Stimulated activated CD8-positive, alpha-beta memory T cell treated with anti-CD3 and anti-CD28 coated beads, Interleukin-12 subunit alpha, Interleukin-12 subunit beta, amount 100 ng/mL, for 24 hours (primary cell): ENCODE measurements at regions not wholly inside any gene's neighbourhood (a gene's known extent, or its start where the extent isn't known, plus 50 kb on each side); places are given as distances from the start of the nearest gene placed in this dataset.

Experiments
- DNase-seq: peaks from one replicate; pipeline ENCODE4 v3.0.0-alpha.2; 2020; ENCODE audit errors: extremely low read depth

- DNase-seq = no peak
These were observed 204.3 kb upstream of the PLET1 start for GRCh38 chr11:112464949-112465348.

DNA sequence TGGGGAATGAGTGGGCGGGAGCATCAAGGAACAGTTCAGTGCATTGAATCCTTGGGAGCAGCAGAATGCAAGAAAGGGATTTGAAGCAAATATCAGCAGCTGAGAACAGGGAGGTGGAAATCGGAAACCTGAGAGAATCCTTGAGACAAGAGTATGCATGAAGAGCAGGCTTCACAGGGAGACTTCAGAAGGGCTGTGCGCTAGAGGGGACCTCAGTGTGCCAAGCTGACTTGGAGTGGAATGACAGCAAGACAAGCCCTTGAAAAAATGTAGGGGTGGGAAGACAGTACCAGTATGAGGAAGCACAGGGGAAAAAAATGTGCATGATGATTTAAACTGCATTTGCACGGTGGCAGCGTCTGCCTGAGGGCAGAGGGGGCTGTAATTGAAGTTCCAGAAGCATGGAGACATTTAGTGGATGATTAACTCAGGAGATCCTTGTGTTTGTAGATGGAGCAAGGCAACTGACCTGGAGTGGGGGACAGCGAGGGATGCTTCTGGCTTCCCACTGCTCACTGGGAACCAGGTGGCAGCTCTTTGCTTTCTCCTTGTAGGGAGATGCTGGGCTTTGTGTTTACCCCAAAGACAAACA, 204.9 kb upstream of the PLET1 start:
- no peak for DNase-seq

- no peak for DNase-seq
These were observed 207.1 kb upstream of the PLET1 start for GRCh38 chr11:112467721-112468120.

DNA sequence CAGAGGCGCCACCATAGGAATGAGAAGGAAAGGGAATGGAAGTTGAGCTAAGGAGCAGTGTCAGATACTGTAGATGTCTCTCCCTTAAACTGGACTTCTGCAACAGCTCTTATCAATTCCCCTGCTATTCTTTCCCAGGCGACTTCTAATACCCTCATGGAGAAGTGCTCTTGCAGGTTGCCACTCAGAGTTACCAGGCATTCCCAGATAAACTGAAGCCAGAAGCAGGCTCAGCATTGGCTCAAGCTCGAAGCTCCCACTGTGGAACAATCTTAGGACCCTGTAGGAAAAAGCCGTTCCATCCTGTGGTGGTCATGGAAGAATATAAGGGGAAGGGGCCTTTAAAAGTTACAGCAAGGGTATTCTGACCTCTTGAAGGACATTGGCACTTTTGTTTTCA, 208.7 kb upstream of the PLET1 start:
- DNase-seq = no peak

- no peak for DNase-seq
These were observed 209.7 kb upstream of the PLET1 start for GRCh38 chr11:112470355-112470754.

- no peak for DNase-seq
These were observed 211.1 kb upstream of the PLET1 start for GRCh38 chr11:112471731-112472130.

GRCh38 chr11:112477152-112477551, 216.5 kb upstream of the PLET1 start:
- DNase-seq = no peak

DNA sequence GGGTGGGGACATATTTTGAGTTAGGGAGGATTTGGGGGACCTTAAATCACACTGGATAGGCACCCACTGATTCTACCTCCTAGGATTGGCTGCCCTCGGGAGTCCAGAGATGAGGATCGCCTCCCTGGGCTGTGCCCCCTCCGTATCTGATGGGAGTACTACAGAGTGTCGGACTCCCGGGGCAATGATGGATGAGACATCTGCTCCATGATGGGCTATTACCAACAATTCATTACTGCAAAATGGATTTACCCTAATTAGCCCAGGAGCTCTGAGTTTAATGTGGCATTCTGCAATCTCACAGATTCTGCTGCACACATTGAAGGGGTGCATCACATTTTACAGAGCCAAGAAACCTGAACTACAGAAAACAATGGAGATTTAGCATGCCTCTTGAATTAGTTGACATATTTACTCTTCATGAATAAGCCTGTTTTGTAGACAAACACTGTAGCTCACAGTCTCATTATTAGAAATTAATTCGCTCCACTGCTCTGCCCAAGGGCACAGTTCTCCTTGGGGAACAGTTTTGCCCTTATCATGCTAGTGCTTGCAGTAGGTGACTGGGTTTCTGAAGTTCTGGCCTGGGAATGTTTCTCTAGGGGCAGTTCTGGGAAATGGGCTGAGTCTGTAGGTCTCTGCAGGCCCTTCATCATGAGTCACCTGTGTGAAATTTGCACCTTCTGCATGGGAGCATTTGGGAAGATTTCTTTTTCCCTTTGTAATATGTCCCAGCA, 217.1 kb upstream of the PLET1 start:
- DNase-seq = no peak

DNA sequence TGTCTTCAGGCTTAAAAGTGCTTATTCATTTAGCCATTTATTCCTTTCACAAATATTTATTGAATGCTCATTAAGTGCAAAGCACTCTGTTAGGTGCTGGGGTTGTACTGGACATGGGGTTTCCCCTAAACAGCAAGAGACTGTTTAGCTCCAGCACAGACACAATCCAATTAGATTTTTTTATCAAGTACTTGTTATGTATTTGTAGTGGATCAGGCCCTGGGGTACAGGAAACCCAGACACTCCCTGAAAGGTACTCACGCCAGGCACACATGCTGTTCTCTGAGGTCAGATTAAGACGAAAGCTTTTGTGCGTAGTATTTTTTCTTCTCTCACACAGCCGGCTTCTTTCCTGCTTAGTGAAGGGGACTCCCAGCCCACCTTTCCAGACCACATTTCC, 218.1 kb upstream of the PLET1 start:
- DNase-seq = no peak

GRCh38 chr11:112481431-112481830, 220.8 kb upstream of the PLET1 start:
- DNase-seq = no peak

DNA sequence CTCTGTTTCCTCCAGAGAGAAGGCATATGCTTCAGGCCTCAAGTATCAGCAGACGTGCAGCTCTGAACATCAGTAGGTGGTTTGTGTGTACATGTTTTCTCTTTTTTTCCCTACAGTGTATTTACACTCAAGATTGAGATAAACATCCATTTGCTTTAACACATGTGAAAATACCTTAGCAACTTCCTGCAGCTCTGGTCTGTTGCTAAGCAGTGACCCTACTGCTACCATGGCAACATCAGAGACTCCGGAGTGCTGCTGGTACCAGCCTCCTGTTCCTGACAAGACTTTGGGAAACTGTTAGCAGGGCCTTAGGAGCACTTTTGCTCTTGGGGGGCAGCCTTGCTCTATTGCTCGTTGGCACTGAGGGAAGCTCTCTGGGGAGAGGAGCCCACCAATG, 221.2 kb upstream of the PLET1 start:
- DNase-seq = no peak

DNA sequence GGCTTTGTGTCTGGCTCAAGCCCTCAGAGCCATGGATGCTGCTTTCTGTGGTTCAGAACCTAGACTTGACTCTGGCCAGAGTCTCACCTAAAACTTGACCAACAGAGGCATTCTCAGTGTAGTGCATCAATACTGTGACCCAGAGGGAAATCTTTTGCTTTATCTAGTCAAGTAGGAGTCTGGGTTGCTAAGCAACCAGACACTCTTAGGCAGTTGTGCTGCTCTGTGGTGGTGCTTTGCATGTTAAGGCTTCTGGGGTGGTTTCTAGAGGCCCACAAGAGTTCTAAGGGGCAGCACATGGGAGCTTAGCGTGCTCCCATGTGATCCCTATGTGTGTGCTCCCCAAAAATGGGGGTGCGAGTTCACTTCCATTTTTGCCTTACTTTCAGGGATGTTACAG, 224.6 kb upstream of the PLET1 start:
- DNase-seq = no peak

DNA sequence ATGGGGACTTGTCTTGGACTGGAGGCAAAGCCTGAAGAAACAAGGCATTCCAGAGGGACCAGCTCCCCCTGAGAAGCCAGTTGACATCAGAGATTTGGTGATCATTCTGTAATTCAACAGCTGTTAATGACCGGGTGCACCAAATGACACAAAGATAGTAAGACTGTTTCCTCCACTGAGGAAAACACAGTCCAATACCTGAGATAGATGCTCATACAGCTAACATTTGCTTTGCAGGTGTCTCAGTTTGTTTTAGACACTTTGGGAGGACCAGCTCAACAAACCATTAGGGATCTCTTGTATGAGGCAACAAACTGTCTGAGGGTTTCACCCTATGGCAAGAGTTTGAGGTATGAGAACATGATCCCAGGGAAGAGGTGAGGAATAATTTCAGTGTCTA, 237.2 kb upstream of the PLET1 start:
- DNase-seq = no peak

DNA sequence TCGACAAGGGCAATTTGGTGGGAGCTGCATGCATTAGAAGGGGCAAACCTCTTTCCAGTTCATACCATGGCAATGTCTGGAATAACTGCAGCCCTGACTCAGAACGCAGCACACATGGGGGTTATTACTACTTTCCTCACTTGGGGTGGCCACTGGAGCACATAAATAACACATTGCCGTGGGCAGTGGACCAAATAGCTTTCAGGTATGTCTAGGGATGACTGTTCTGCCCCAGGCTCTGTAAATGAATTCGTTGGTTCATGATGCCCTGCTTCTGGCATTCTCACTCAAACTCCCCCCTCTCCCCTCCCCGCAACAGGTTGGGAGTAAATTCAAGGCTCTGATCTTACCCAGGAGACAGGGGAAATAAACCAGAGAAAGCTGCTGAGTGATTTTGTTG, 238.0 kb upstream of the PLET1 start:
- no peak for DNase-seq

DNA sequence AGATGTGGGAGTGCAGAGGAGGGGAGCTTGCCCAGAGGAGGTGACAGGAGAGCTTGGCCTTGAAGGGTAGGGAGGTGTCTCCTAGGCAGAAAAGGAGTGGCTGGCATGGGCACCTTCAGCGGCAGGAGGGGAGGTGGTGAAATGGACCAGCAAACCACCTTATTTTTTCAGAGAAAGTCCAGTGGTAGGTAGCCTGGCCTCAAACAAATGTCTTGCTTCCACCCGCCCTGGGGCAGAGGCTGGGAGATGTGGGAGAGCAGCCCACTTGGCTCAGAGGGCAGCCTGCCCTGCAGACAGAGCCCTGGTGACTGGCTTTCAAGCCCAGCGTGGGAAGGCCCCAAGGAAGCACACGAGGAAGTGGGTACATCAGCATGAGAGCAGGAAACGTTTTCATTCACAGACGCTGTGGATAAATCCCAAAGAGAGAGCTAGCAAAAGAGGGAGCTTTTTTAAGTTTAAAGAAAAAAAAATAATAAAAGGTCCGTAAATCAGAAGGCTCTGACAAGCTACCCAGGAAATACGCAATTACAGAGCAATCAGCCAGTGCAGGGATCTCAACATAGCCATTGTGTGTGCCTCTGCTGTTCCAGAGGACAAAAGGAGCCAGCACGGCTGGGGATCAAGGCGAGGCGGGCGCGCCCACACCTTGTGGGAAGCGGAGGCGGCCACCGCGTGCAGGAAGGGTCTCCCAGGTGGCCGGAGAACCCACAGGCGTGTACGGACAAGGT, 238.7 kb upstream of the PLET1 start:
- DNase-seq = no peak

DNA sequence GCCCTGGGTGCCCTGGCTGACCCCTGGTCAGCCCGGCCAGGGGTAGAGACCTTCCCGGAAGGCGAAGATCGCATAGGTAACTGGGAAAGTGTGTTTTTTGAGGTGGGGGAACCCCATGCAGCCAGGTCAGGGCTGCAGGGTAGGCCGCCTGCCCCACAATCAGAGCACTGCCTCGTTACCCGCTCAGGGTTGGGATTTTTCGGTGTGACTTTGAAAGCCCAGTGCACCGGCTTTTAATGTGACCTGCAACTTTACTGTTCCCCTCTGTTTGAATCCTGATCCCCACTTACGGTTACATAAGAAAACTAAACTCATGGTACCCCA, 239.2 kb upstream of the PLET1 start:
- no peak for DNase-seq

- DNase-seq = no peak
These were observed 242.8 kb upstream of the PLET1 start for GRCh38 chr11:112503410-112503809.

GRCh38 chr11:112504056-112504455, 243.4 kb upstream of the PLET1 start:
- DNase-seq = no peak

DNA sequence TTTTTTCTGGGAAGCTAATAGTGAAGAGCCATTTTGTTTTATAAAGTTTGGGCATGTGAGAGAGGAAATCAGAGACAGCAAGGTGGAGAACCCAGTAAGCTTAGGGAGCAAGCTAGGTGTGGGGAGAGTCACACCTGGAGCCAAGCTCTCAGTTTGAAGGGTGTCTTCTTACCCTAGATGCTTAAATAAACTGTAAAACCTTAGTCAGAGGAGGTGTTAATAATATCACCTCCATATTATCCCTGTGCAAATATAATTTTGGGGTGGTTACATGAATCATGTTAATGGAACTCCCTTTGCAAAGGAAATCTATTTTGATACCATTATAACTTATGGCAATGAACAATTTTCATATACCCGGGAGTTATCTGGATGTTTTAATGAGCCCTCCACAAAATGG, 246.2 kb upstream of the PLET1 start:
- DNase-seq = no peak

DNA sequence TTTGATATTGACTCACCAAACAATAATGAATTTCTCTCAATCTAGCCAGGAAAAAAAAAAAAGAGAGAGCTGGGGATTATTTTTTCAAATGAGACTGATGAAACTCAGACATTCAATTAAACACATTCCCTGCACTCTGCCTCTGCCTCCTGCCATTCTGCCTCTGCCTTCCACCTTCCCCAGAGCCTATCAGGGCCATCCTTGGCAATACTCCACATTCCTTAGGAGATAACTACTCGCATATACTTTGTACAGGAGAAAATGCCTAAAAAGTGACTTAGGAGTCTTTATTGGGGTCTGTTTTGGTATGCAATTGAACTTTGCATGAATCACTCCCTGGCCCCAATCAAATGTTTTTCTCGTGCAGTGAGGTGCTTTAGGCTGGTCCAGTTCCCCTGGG, 246.6 kb upstream of the PLET1 start:
- no peak for DNase-seq

- no peak for DNase-seq
These were observed 248.1 kb upstream of the PLET1 start for GRCh38 chr11:112508750-112509149.

- no peak for DNase-seq
These were observed 248.6 kb upstream of the PLET1 start for GRCh38 chr11:112509300-112509699.

DNA sequence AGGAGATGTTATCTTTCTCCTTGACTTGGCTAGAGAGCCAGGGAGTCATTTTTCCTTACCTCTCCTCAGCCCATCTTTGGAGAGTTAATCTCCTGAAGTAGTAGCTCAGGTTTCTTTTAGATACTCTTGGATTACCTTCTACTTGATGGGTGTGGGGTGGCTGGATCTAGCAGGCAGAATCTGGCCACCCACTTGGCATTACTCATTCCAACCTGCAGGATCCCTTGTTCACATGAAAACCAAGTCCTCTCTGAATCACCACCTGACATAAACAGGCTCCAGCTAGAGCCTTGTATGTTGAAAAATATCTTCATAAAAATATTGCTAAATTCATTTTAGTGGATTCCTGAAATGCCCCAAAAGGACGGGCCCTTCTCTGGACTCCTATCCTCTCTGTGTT, 250.6 kb upstream of the PLET1 start:
- DNase-seq = no peak
